ENCODE measurements at regions not wholly inside any gene's neighbourhood (a gene's known extent, or its start where the extent isn't known, plus 50 kb on each side); places are given as distances from the start of the nearest gene placed in this dataset.

DNA sequence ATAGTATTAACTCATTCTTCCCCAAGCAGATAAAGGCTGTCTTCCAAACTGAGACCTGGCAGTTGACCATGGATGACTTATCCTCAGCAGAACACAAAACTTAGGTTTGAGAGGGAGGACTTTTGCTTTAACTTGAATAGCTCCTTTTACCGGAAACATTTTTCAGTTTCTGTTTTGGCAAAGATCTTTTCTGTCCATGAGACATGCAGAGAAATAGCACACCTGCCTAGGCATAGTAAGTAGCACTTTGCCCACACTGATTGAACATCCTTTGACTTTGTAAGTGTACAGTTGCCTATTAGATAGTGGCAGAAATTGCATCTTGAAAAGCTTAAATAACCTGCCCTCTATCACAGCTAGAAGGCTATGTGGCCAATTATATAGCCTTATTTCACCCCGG lies 1962.5 kb downstream of the MRPL39 start:
- TF ChIP-seq, protein P1, sequence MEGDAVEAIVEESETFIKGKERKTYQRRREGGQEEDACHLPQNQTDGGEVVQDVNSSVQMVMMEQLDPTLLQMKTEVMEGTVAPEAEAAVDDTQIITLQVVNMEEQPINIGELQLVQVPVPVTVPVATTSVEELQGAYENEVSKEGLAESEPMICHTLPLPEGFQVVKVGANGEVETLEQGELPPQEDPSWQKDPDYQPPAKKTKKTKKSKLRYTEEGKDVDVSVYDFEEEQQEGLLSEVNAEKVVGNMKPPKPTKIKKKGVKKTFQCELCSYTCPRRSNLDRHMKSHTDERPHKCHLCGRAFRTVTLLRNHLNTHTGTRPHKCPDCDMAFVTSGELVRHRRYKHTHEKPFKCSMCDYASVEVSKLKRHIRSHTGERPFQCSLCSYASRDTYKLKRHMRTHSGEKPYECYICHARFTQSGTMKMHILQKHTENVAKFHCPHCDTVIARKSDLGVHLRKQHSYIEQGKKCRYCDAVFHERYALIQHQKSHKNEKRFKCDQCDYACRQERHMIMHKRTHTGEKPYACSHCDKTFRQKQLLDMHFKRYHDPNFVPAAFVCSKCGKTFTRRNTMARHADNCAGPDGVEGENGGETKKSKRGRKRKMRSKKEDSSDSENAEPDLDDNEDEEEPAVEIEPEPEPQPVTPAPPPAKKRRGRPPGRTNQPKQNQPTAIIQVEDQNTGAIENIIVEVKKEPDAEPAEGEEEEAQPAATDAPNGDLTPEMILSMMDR (conservative IDR thresholded peaks at IDR 0.05; ENCODE audit: low read length): no peak
- TF ChIP-seq EZH2phosphoT487 (IDR thresholded peaks at IDR 0.05; ENCODE audit: borderline replicate concordance): no peak

Measured in Loucy (cell line).